Cardiac septum (tissue), 1 donor: ENCODE measurements at regions not wholly inside any gene's neighbourhood (a gene's known extent, or its start where the extent isn't known, plus 50 kb on each side); places are given as distances from the start of the nearest gene placed in this dataset.

Experiments used
- DNase-seq: peaks from one replicate; pipeline ENCODE4 v3.0.0-alpha.2; 2020; ENCODE audit warnings: low spot score
- intact Hi-C: fragments of 100-400 bp; cut with DNase I; formaldehyde crosslinking; loops from one replicate; pipeline ENCODE4 v1.14.0; 2022
- donor health status: DM: no; HTN: no; CAD: no.

GRCh38 chr6:145508107-145508506 is 227.2 kb downstream of the EPM2A start:
- no peak for DNase-seq
- intact Hi-C loops: no loop called here

- intact Hi-C loops: no loop called here
- no peak for DNase-seq
These were observed 217.8 kb downstream of the EPM2A start for GRCh38 chr6:145517492-145517891.

- intact Hi-C loops: no loop called here
- no peak for DNase-seq
These were observed 210.3 kb downstream of the EPM2A start for GRCh38 chr6:145525038-145525437.

GRCh38 chr6:145529582-145529981 is 205.7 kb downstream of the EPM2A start:
- DNase-seq: no peak
- intact Hi-C loops: no loop called here

- no peak for DNase-seq
- intact Hi-C loops: no loop called here
These were observed 204.9 kb downstream of the EPM2A start for GRCh38 chr6:145530454-145530853.

- intact Hi-C loops: no loop called here
- no peak for DNase-seq
These were observed 204.3 kb downstream of the EPM2A start for GRCh38 chr6:145531032-145531431.

- intact Hi-C loops: no loop called here
- no peak for DNase-seq
These were observed 203.5 kb downstream of the EPM2A start for GRCh38 chr6:145531822-145532221.

GRCh38 chr6:145532361-145532760 is 203.0 kb downstream of the EPM2A start:
- intact Hi-C loops: no loop called here
- no peak for DNase-seq

GRCh38 chr6:145534989-145535388 is 200.3 kb downstream of the EPM2A start:
- DNase-seq: no peak

GRCh38 chr6:145538989-145539388 is 196.3 kb downstream of the EPM2A start:
- no peak for DNase-seq
- intact Hi-C loops: no loop called here

More at GRCh38 chr6:145534989-145535388, 200.3 kb downstream of the EPM2A start:
- intact Hi-C loops: no loop called here

- no peak for DNase-seq
- intact Hi-C loops: no loop called here
These were observed 195.5 kb downstream of the EPM2A start for GRCh38 chr6:145539831-145540230.

- intact Hi-C loops: no loop called here
- no peak for DNase-seq
These were observed 194.6 kb downstream of the EPM2A start for GRCh38 chr6:145540741-145541140.

- DNase-seq: no peak
- intact Hi-C loops: no loop called here
These were observed 191.3 kb downstream of the EPM2A start for GRCh38 chr6:145544041-145544440.

GRCh38 chr6:145544514-145544913 is 190.8 kb downstream of the EPM2A start:
- intact Hi-C loops: no loop called here
- no peak for DNase-seq

- intact Hi-C loops: no loop called here
- no peak for DNase-seq
These were observed 189.1 kb downstream of the EPM2A start for GRCh38 chr6:145546265-145546664.

- DNase-seq: no peak
- intact Hi-C loops: no loop called here
These were observed 187.6 kb downstream of the EPM2A start for GRCh38 chr6:145547594-145548335.

GRCh38 chr6:145548933-145549648 is 186.2 kb downstream of the EPM2A start:
- DNase-seq: no peak
- intact Hi-C loops: no loop called here

GRCh38 chr6:145551164-145551563 is 184.2 kb downstream of the EPM2A start:
- intact Hi-C loops: no loop called here
- no peak for DNase-seq

GRCh38 chr6:145555084-145555483 is 180.2 kb downstream of the EPM2A start:
- DNase-seq: no peak
- intact Hi-C loops: no loop called here

GRCh38 chr6:145557474-145557873 is 177.8 kb downstream of the EPM2A start:
- intact Hi-C loops: no loop called here
- DNase-seq: no peak

GRCh38 chr6:145559836-145560235 is 175.5 kb downstream of the EPM2A start:
- intact Hi-C loops: no loop called here
- DNase-seq: no peak
